CD14-positive monocyte (primary cell): ENCODE measurements at regions not wholly inside any gene's neighbourhood (a gene's known extent, or its start where the extent isn't known, plus 50 kb on each side); places are given as distances from the start of the nearest gene placed in this dataset.

Experiments used
- DNase-seq, 3 donors: peaks; one replicate each; pipeline ENCODE4 v3.0.0-alpha.2; 2011 to 2022
- H2AFZ ChIP-seq: 2 replicates; pipeline ENCODE4 v1.6.0; 2012; ENCODE audit warnings: mild to moderate bottlenecking, low read depth, low read length, inconsistent platforms; ENCODE audit not compliant: insufficient read depth, poor library complexity, severe bottlenecking
- H3K27ac ChIP-seq, 2 donors: 1 replicate in 1 of 2; 2 replicates in 1 of 2; pipeline ENCODE4 v1.5.1; 2012 to 2013; ENCODE audit warnings: low read length in 2 of 2, control low read depth in 1 of 2, inconsistent platforms in 1 of 2, low read depth in 1 of 2, mild to moderate bottlenecking in 1 of 2
- H3K27me3 ChIP-seq, 2 donors: one replicate each; pipeline versions ENCODE4 v1.6.0 to v1.6.1; 2011 to 2013; ENCODE audit warnings: low read length in 2 of 2; ENCODE audit not compliant: control insufficient read depth in 2 of 2, insufficient read depth in 2 of 2
- H3K36me3 ChIP-seq, 2 donors: replicated peaks in 1 of 2; 1 replicate in 1 of 2; 2 replicates in 1 of 2; pipeline versions ENCODE4 v1.5.1 to v1.6.1; 2012 to 2013; ENCODE audit warnings: low read length in 2 of 2, control low read depth in 1 of 2, inconsistent platforms in 1 of 2, mild to moderate bottlenecking in 1 of 2; ENCODE audit not compliant: insufficient read depth in 2 of 2, control insufficient read depth in 1 of 2
- H3K4me1 ChIP-seq, 2 donors: 1 replicate in 1 of 2; 2 replicates in 1 of 2; pipeline versions ENCODE4 v1.5.1 to v1.6.1; 2012 to 2013; ENCODE audit warnings: low read length in 2 of 2, control low read depth in 1 of 2, inconsistent platforms in 1 of 2, mild to moderate bottlenecking in 1 of 2, moderate library complexity in 1 of 2; ENCODE audit not compliant: insufficient read depth in 2 of 2, control insufficient read depth in 1 of 2
- H3K4me2 ChIP-seq: replicated peaks from 2 replicates; pipeline ENCODE3; 2012; ENCODE audit warnings: low read length, moderate library complexity, mild to moderate bottlenecking; ENCODE audit not compliant: poor library complexity, severe bottlenecking; ENCODE audit errors: extremely low read depth
- H3K4me3 ChIP-seq, 3 experiments: fragments of 200-600 bp in 1 of 3; sonication (generic) in 1 of 3; replicated peaks in 1 of 3; 1 replicate in 2 of 3; 2 replicates in 1 of 3; pipeline ENCODE4 v1.5.1; 2011 to 2013; ENCODE audit warnings: low read length in 3 of 3, mild to moderate bottlenecking in 3 of 3, control low read depth in 2 of 3, low read depth in 2 of 3, inconsistent platforms in 1 of 3, moderate library complexity in 1 of 3
- H3K79me2 ChIP-seq: 2 replicates; pipeline ENCODE4 v1.6.0; 2012; ENCODE audit warnings: mild to moderate bottlenecking, control low read depth, inconsistent platforms, low read length, moderate library complexity; ENCODE audit not compliant: insufficient read depth
- H3K9ac ChIP-seq: 2 replicates; pipeline ENCODE4 v1.6.0; 2017; ENCODE audit warnings: low read length, mild to moderate bottlenecking; ENCODE audit not compliant: insufficient read depth, poor library complexity, severe bottlenecking
- H3K9me3 ChIP-seq, 2 donors: replicated peaks in 1 of 2; 1 replicate in 1 of 2; 2 replicates in 1 of 2; pipeline versions ENCODE4 v1.5.1 to v1.6.1; 2012 to 2013; ENCODE audit warnings: low read length in 2 of 2, control low read depth in 1 of 2; ENCODE audit not compliant: control insufficient read depth in 1 of 2, insufficient read depth in 1 of 2
- H4K20me1 ChIP-seq: 2 replicates; pipeline ENCODE4 v1.6.0; 2012; ENCODE audit warnings: mild to moderate bottlenecking, low read length, control low read depth, moderate library complexity; ENCODE audit not compliant: insufficient read depth
- H3K27ac Mint-ChIP-seq, 7 donors: one replicate each; pipeline ENCODE4 v1.8.0; 2020; ENCODE audit warnings: mild to moderate bottlenecking in 7 of 7, mixed read lengths in 7 of 7, moderate library complexity in 6 of 7, inconsistent platforms in 2 of 7
- H3K27me3 Mint-ChIP-seq, 3 donors: one replicate each; pipeline ENCODE4 v1.8.0; 2021 to 2022; ENCODE audit warnings: low read depth in 3 of 3, mild to moderate bottlenecking in 3 of 3, mixed read lengths in 3 of 3, moderate library complexity in 3 of 3, inconsistent platforms in 1 of 3
- H3K36me3 Mint-ChIP-seq, 2 donors: one replicate each; pipeline ENCODE4 v1.8.0; 2020; ENCODE audit warnings: mixed read lengths in 2 of 2, inconsistent platforms in 1 of 2, mild to moderate bottlenecking in 1 of 2
- H3K4me1 Mint-ChIP-seq: one replicate; pipeline ENCODE4 v1.8.0; 2020; ENCODE audit warnings: mild to moderate bottlenecking, mixed read lengths
- H3K4me3 Mint-ChIP-seq, 2 donors: one replicate each; pipeline ENCODE4 v1.8.0; 2020; ENCODE audit warnings: mild to moderate bottlenecking in 2 of 2, mixed read lengths in 2 of 2, moderate library complexity in 1 of 2
- H3K9me3 Mint-ChIP-seq, 7 donors: one replicate each; pipeline ENCODE4 v1.8.0; 2020 to 2022; ENCODE audit warnings: mixed read lengths in 7 of 7, mild to moderate bottlenecking in 6 of 7, moderate library complexity in 6 of 7, inconsistent platforms in 2 of 7
- WGBS: methylation state at CpG from one replicate; pipeline ENCODE4 v1.1.5; 2013; ENCODE audit warnings: missing lambda C conversion rate; ENCODE audit not compliant: insufficient coverage; 5-methylcytosine and 5-hydroxymethylcytosine counted together
- intact Hi-C, 2 donors: fragments of 100-400 bp; cut with micrococcal nuclease; formaldehyde crosslinking; loops; one replicate each; pipeline versions ENCODE4 v1.15.0 to v1.15.1; 2023
- TF ChIP-seq, protein P1 (sequence below): fragments of 200-600 bp; IDR thresholded peaks from one replicate; pipeline ENCODE4 v1.8.0; 2022; ENCODE audit warnings: antibody characterized with exemption, mild to moderate bottlenecking

DNA sequence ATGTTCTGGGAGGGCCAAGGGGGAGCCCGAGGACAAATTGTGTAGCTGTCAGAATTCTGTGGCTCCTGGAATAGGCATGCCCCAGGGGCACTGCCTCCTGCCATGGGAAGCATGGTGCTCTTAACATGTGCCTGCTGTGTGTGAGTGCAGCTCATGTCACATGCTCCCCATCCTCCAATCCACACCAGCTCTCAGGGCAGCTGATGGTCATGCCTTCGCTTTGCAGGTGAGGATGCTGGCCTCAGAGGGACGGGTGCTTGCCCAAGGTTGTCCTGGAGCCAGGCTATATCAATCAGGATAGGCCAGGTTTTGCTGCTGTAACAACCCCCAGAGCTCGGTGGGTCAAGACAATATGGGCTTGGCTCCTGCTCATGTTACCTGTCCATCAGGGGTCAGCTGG is 303.4 kb downstream of the RPS24 start:
- H3K79me2 ChIP-seq: no peaks in the 10 kb centered on the region
- no peaks in the 10 kb centered on the region for H4K20me1 ChIP-seq
- H3K9ac ChIP-seq: no peak overlapping the region
- no peaks in the 10 kb centered on the region for H3K4me1 Mint-ChIP-seq
- no peaks in the 10 kb centered on the region for H3K36me3 ChIP-seq
- H3K27me3 ChIP-seq: no peaks in the 10 kb centered on the region
- DNase-seq: no peak
- H2AFZ ChIP-seq: no peak overlapping the region
- H3K4me1 ChIP-seq: no peaks in the 10 kb centered on the region
- no peak overlapping the region for H3K4me2 ChIP-seq
- H3K27ac ChIP-seq: no peak overlapping the region
- no peak overlapping the region for H3K27ac Mint-ChIP-seq
- WGBS: 60% methylated on average over 3 of the region's 4 CpGs
- H3K27me3 Mint-ChIP-seq: peaks cover 3 to 7% (median 4%) of the 10 kb centered on the region in 3 donors
- intact Hi-C loops: no loop called here
- no peaks in the 10 kb centered on the region for H3K9me3 ChIP-seq
- no peaks in the 10 kb centered on the region for H3K36me3 Mint-ChIP-seq
- TF ChIP-seq, protein P1, sequence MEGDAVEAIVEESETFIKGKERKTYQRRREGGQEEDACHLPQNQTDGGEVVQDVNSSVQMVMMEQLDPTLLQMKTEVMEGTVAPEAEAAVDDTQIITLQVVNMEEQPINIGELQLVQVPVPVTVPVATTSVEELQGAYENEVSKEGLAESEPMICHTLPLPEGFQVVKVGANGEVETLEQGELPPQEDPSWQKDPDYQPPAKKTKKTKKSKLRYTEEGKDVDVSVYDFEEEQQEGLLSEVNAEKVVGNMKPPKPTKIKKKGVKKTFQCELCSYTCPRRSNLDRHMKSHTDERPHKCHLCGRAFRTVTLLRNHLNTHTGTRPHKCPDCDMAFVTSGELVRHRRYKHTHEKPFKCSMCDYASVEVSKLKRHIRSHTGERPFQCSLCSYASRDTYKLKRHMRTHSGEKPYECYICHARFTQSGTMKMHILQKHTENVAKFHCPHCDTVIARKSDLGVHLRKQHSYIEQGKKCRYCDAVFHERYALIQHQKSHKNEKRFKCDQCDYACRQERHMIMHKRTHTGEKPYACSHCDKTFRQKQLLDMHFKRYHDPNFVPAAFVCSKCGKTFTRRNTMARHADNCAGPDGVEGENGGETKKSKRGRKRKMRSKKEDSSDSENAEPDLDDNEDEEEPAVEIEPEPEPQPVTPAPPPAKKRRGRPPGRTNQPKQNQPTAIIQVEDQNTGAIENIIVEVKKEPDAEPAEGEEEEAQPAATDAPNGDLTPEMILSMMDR: no peak
- peaks cover 0 to 7% (median 0%) of the 10 kb centered on the region in 7 donors for H3K9me3 Mint-ChIP-seq
- H3K4me3 Mint-ChIP-seq: no peak overlapping the region
- no peak overlapping the region for H3K4me3 ChIP-seq

GRCh38 chr10:78337646-78338391 is 304.2 kb downstream of the RPS24 start:
- Mint-ChIP-seq H3K27me3 (peaks cover 1 to 9% (median 4%) of the 10 kb centered on the region in 3 donors), H3K4me1 (no peaks in the 10 kb centered on the region), H3K9me3 (peaks cover 0 to 4% (median 0%) of the 10 kb centered on the region in 7 donors), H3K36me3 (no peaks in the 10 kb centered on the region), H3K4me3 (no peak overlapping the region), H3K27ac (no peak overlapping the region)
- TF ChIP-seq, protein P1: no peak
- Histone ChIP-seq H3K9ac (no peak overlapping the region), H3K79me2 (no peaks in the 10 kb centered on the region), H3K27me3 (no peaks in the 10 kb centered on the region), H3K4me2 (no peak overlapping the region), H3K4me3 (no peak overlapping the region), H2AFZ (no peak overlapping the region), H3K27ac (no peak overlapping the region), H4K20me1 (no peaks in the 10 kb centered on the region), H3K9me3 (no peaks in the 10 kb centered on the region), H3K36me3 (no peaks in the 10 kb centered on the region), H3K4me1 (no peaks in the 10 kb centered on the region)
- DNase-seq: no peak
- 88% methylated on average over 8 of the region's 10 CpGs for WGBS
- intact Hi-C loops: no loop called here
